Globus pallidus (tissue), 1 donor: ENCODE measurements at regions not wholly inside any gene's neighbourhood (a gene's known extent, or its start where the extent isn't known, plus 50 kb on each side); places are given as distances from the start of the nearest gene placed in this dataset.
A peak's percentile ranks its signal among the peaks of the same experiment; 100 is the strongest.
"Not testable (repeated sequence)": the region's sequence is repeated elsewhere in the genome, so short reads cannot be mapped to it uniquely, and the experiment has no call there.

Source experiments
- DNase-seq: peaks from one replicate; pipeline ENCODE4 v3.0.0-alpha.2; 2015; ENCODE audit warnings: low spot score

DNA sequence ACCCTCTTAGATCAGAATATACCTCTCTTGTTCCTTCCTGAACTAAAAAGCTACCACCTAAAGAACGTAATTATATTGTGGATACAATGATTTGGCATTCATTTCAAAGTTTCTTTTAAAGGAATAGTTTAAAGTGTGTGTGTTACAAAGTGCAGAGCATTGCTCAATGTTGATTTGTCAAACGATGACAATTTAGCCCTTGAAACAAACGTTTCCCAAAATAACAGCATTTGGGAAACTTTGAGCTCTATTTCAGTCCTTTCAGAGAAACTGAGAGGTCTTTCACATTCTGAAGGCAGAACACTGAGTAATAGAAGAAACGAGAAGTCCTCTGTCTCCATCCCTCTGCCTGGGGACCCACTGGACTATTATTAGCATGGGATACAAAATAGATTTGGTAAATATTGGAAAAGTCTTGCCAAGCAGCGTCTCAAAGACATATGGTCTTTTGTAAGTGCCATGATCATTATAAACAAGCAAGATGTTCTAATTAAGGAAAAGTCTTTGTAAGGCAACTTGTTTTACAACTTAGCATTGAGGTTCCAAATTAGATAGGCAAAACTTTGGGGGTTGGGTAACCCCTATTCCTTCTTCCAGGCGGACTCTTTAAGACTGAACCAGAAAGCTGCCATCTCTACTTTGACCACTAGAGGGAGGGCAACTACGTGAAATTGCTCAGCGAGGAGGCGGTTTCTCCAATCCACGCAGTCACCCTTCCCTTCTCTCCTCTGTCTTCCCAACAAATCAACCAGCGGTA is 208.8 kb downstream of the RNF144B start:
- peak; percentile 64 for DNase-seq

DNA sequence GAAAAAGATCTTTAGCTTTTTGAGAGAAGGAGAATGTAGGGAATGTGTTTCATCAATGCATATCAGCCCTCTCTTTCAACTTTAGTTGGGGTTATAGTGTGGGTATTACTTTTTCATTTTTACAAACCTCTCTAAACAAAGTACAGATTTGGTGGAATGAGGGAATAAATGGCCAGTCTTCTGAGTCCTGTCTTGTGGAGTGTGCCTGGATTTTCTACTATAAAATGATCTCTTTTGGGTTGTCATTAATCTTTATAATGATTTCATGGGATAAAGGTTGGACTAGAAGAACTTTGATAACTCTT is 209.3 kb downstream of the RNF144B start:
- DNase-seq, result no peak

DNA sequence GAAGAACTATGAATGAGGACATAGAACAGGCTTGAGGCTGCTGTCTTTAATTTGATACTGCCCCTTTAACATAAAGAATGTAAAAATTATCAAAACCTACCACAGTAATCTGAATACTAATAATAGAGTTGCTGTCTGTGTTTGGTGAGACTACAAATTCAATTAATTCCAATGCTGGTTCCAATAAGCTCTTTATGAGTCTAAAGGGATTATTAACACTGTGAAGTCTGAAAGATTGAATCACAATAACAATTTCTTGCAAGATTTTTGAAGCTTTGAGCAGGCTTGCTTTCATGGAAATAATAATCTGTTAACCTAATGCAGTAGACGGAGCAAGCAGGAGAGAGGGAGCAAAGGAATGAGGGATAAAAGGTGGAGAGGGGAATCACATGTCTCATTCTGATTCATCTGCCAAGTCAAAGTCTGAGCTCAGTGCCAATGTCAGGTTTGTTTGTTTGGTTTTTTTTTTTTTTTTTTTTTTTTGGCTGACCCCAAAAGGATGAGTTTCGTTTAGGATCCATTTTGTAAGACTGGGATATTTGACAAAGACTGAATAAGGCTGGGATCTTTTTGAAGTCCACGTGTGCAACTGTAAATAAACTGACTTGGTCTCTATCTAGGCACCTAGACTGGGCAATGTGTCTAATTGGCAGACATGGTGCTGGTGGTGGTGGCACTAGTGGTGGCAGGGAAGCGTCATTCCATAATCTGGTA is 211.6 kb downstream of the RNF144B start:
- no peak for DNase-seq

DNA sequence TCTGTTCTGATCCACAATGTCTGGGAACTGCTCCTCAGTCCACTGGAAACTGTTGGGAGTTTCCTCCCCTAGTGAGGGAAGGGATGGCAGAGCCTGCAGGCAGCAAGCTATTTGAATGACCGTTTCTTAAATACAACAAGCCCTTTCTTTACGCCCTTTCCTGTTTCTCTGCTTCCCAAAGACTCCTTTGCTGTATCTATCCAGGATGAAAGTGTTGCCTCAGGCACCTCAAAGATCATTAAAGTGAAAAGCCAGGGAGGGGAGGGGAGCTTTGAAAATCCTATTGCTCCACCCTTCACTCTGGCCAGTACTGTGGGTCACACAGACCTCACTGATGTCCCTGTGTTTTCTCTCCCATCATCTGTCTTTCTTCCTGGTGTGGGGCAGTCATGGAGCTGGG is 213.1 kb downstream of the RNF144B start:
- no peak for DNase-seq

DNA sequence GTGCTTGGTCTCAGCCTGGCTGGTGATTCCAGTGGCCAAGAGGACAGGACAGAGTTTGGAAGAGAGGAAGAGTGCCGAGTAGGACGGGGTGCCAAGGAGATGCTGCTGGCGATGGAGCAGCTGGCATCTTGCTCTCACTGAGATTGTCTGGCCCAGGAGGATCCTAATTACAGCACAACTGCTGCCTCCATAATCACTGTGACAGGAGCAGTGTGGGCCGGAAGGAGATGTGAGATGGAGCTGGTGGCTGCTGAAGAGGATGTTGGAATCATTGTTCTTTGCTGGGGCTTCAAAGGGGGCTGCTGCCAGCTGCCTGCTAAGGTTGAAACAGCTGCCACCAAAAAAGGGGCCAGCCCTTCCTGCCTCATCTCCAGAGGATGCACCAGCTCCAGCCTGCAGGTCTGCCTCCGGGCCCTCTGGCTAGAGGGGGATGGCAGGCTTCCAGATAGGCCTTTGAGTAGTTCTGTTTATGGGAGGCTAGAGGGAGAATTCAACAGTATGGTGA is 214.4 kb downstream of the RNF144B start:
- DNase-seq, result no peak

DNA sequence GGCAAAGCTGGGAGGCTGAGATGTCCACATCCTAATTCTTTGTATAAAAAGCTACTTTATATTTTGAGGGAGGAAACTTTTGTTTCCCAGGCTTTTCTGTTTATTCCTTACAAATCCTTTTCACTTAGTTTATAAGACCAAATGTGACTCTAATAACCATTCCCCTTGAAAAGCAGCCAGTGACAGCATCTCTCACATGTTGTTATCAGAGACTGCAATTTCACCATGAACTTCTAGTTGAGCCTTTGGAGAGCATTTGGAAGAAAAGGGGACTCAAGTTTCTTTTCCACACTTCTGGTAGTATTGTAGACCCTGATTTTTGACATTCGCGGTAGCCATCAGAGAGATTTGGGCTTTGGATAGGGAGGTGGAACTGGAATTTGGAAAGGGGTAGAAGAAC is 215.8 kb downstream of the RNF144B start:
- no peak for DNase-seq

DNA sequence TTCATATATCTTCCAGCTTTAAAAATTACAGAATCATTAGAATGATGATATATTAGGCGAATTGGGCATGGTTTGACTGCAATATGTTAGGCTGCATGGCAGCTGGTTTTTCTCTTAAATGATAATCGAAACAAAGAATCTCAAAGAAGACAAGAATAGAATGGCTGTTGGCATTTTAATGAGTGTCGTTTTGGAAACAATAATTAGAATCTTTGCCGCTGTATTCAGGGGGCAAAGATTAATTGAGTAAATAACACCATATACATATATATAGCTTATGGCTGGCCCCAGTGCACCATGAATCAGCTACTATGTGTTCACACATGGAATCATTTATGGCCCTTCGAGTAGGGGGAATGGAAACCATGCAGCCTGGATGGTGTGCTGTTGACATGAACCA is 216.2 kb downstream of the RNF144B start:
- DNase-seq, result no peak

DNA sequence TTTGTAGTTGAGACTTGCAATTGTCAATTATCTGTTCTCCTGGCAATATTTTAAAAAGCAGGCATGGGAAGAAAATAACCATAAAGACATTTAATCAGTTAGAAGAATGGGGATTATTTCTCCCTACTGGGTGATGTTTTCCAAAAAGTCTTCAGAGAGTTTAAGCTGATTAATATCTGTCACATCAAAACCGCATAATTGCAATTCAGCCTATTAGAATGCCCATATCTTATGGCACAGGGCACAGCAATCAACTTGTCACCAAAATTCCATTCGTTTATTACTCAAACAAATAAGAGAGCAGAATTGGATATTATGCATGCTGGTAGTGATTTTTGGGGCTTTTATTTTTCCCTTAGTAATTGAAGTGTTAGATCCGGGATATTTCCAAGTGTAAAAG is 218.7 kb downstream of the RNF144B start:
- no peak for DNase-seq

DNA sequence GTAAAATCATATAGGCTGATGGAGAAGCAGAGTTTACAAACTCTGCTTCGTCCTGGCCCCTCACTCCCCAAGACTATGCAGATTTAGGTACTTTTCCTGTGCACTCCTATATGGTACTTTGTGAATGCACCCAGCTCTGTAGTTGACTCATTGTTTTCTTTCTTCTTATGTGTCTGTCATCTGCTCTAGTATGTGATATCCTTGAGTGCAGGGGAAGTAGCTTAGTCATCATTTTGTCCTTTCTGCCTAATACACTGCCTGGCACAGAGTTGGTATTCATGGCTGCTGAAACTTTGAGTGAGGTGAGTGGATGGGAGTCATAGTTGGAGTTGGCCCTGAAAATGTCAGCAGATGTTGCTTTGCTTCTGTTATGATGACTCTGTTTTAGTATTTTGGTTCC is 222.6 kb downstream of the RNF144B start:
- DNase-seq, result no peak

DNA sequence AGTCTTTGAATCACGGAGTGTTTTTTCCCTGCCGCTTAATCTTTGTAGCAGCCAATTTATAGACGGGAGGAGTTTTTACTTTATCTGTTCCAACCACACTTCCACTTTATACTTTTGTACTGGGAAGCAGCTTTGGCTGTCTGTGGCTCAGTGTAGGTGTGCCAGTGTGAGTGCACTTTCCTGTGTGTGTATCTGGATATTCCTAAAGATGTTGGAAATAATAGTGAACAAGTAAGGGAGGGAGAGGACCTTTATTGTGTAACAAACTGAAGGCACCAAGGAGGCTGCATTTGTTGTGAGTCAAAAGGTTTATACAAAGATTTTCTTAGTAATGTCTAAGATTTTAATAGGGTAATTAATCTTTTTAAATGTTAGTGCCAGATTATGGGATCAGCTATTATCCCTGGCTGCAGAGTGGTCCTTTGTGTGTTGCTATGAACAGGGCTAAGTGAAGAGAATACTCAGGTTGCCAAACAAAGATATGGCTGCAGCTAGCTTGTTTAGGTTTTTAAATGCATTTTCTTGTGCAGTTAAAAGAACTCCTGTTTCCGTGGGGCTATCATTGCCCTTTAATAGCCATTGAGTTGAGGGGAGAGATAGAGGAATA is 226.3 kb downstream of the RNF144B start:
- DNase-seq, result no peak

DNA sequence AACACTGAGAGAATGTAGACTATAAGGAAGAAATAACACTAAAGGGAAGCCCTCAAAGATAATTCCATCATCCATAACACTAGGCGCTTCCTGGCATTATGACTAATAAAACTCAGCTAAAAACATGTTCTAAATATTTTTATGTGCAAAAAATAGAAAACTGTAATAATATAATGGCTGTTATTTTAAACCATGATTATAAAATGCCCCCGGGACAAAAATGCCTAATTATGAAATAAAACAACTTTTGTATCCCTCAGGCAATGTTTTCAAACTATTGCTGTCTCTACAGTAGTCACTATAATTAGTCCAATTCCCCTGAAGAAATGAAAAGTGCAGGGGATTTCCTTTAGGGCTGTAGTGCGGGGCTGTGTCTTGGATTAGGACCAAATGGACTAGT is 242.4 kb downstream of the RNF144B start:
- DNase-seq, result no peak

DNA sequence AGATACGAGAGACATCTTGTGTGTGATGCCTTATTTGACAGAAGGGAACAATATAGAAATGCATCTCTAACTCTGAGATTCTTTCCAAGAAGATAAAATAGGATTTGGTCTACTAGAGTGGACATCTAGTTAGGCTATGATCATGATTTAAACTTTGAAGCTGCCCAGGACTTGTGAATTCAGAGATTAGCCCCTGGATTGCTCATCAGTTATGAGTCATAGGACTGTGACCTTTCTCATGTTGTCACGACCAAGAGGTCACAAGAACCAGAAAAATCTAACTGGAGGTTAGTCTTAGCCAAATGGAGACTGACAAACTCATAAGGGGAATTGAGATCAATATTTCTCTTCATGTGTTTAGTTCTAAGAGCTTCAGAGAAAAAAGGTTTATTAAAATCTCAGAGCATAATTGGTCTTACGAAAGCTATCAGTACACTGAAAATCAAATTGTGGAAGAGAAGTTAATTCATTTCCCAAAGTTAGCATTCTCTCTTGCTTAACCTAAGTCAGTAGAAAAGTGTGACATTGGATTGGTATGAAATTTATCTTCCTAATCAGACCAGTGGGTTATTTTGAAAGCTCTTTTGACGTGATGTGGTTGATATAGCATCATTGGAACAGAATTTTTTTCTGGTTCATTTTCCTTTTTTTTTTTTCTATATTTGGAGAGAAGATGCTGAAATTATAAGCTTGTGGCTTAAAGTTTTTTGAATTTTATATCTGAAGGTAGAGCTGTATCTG is 245.7 kb downstream of the RNF144B start:
- DNase-seq, result no peak

DNA sequence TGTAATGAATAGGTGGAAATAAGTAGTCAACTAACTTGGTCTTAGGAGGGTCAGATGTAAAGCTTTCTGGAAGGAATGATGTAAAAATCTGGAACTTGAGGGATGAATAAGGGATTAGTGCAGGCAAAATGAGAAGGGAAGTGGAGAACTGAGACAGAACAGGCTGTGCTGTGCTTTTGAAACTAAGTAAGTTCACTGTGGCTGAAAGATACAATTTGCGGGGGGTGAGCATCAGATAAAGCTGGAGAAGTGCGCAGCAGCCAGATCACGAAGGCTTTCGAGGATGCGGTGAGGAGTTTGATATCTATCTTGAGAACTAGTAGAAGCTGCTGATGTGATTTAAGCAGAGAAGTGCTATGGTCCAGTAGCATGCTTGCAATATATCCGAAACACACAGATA is 247.8 kb downstream of the RNF144B start:
- no peak for DNase-seq

DNA sequence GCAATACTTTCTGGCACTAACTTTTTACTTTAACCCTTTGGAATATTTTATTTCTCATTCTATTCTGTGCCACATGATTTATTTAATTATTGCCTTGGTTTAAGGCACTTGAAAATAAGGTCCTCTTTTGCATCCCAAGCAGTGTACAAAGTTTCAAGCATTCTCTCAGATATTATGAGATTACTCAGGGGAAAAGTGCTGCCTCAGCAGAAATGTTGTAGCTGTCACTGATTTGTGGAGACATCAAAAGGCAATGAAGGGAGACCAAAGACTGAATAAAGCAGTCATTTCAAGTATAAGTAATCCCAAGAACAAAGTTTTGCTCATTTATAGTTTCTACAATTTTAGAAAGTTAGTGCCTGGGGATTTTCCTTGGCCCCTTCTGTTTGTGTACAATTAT is 253.0 kb downstream of the RNF144B start:
- DNase-seq, result no peak

DNA sequence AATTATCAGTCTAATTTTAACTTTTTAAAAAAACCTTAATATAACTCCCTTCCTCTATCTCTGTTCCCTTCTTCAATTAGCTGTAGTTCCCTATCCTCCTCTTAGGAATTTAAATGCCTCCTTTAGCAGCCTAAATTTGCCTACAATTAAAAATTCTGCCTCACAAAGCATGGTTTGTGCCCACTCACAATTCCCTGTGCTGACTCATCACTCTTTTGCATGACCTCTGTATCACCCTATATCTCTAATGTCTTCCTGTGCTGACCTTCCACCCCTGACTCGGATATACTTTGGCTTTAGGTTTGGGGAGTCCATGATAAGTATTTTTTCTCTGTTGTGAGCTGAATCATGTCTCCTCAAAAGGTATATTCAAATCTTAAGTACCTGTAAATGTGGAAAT is 253.6 kb downstream of the RNF144B start:
- DNase-seq, result no peak

DNA sequence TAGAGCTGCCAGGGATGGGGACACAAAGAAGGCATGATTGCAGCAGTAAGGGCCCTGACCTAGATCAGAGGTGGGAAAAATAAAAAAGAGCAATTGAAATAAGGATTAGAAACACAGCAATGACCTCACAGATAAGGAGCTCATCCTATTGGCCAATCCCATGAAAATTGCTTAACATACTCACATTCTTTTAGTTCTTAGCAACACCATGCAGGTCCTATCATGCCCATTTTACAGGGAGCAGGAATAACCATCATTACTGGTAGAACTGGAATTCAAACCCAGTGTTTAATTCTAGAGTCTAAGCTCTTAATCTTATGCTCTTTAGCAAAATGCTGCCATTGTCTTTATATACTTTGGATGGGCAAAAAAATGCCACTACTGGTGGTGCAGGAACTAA is 267.7 kb downstream of the RNF144B start:
- no peak for DNase-seq

DNA sequence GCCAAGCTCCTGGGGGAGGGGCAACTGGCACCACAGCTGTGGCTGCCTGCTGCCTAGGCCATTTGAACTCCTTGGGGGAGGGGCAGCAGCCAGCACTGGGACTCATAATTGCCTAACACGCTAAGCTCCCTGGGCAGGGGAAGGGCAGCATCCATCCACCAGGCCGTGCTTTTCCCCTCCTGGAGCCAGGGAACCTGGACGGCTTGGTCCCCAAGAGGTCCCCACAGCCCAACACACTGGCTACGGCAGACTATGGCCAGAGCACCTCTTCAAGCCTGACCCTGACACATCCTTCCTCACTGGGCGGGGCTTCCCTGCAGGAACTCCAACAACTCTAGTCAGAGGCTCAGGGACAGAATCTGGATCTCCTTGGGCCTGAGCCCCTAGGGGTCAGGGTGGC is 269.4 kb downstream of the RNF144B start:
- DNase-seq, result no peak

DNA sequence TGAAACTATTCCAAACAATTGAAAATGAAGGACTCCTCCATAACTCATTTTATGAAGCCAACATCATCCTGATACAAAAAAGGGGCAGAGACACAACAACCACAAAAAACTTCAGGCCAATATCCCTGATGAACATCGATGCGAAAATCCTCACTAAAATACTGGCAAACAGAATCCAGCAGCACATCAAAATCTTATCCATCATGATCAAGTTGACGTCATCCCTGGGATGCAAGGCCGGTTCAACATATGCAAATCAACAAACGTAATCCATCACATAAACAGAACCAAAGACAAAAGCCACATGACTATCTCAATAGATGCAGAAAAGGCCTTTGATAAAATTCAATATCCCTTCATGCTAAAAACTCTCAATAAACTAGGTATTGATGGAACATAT is 272.8 kb downstream of the RNF144B start:
- DNase-seq, result not testable (repeated sequence)

DNA sequence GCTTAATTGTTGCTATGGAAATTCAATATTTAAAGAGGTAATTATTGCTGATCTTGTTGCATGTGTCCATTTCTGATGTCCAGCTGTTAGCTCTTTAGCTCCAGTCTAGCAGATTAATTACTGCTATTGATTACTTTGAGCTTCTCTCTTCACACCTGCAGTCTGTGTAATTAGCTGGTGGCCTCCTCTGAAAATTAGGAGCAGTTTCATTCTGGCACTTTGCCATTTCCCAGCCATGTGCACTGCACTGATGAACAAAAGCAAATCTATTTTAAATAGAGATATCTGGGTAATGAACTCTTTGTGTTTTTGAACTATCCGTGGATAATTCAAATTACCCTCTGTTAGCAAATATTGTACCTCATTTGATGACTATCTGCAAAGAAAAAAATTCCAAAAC is 275.9 kb downstream of the RNF144B start:
- DNase-seq, result no peak

DNA sequence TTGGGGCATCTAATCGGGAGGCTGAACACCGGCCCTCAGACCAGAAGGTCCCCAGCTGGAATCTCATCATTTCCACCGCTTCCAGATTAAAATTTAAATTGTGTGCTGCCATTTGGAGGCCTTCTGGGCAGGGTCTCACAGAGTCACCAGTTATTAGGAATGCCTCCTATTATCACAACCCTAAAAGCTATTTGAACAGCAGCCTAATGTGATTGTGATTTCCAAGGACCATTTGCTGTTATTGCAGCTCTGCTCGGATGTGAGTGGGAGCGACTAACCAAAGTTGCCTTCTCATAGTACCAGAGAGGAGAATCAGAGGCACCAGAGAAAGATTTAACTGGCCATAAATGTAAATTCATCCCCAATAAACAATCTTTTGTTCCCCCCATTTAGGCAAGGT is 277.3 kb downstream of the RNF144B start:
- no peak for DNase-seq

DNA sequence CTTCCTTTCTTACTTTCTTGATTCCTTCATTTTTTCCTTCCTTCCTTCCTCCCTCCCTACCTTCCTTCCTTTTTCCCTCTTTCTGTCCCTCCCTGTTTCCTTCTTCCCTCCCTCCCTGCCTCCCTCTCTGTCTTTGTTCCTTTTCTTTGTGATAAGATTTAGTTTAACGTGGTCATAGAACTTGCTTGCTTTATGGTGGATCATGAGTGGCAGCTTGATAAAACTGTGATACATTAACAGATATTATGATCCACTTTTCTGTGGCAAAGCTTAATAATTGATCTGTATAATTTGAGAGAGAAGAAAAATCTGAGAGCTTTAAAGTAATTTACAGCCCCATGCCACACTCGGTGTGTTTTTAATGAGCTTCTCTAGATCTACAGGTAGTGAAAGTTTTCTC is 280.5 kb downstream of the RNF144B start:
- no peak for DNase-seq

DNA sequence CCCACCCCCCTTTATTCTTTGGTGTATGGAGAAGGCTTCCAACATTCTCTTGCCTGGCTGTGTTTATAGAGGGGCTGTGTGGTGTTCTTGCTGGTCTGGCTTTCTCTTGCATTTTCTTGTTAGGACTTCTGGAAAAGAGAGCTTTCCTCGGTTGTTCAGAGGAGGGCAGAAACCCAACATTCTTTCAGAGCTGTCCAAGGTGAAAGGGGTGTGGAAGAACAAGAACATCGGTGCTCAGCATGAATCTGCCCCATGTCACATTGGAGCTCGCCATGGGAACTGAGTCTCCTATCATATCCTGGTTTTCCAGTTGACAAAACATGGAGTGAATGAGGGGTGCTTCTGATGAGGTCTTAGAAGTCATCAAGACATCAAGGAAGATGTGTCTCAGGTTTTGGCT is 281.8 kb downstream of the RNF144B start:
- no peak for DNase-seq

DNA sequence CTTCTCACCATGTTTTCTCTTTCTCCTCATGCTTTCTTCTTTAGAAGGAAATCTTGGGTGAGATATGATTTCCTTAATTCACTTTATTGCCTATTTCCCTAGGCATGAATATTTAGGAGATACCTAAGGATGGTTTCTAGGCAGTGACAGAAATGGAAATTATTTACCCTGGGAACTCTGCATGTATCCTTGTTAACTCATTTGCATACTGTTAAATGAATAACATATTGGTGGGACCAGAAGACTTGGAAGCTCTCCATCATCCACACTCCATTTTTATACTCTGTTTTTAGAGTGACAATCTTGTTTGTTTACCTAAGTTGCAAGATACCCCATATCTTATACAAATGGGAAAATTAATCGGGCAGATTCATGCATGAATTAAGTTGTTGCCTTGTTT is 285.7 kb downstream of the RNF144B start:
- DNase-seq, result no peak
